ENCODE measurements at regions not wholly inside any gene's neighbourhood (a gene's known extent, or its start where the extent isn't known, plus 50 kb on each side); places are given as distances from the start of the nearest gene placed in this dataset.

GRCh38 chr2:56077359-56077915 lies 106.4 kb upstream of the CCDC85A start:
- Mint-ChIP-seq H3K36me3 (ENCODE audit: low read depth) (no peaks in the 10 kb centered on the region), H3K4me3 (no peak overlapping the region), H3K27me3 (ENCODE audit: low read depth) (no peaks in the 10 kb centered on the region), H3K4me1 (ENCODE audit: low read depth) (no peaks in the 10 kb centered on the region), H3K27ac (no peak overlapping the region), H3K9me3 (peaks cover 5% of the 10 kb centered on the region)
- intact Hi-C loops (cut with micrococcal nuclease): no loop called here
- peak; percentile 29 for DNase-seq
- CTCF ChIA-PET: no interaction called here

GRCh38 chr2:56082665-56083064 lies 101.1 kb upstream of the CCDC85A start:
- CTCF ChIA-PET: interaction anchor here (0.6 to 0.7 kb wide), 2 partner anchors 100 to 1542 kb away, joined by 3 read pairs; no protein-coding TSS in a partner anchor
- Mint-ChIP-seq H3K36me3 (ENCODE audit: low read depth) (no peaks in the 10 kb centered on the region), H3K9me3 (peaks cover 5% of the 10 kb centered on the region), H3K27ac (no peak overlapping the region), H3K27me3 (ENCODE audit: low read depth) (peaks cover 1% of the 10 kb centered on the region), H3K4me3 (no peak overlapping the region), H3K4me1 (ENCODE audit: low read depth) (no peaks in the 10 kb centered on the region)
- intact Hi-C loops (cut with micrococcal nuclease): no loop called here
- no peak for DNase-seq

DNA sequence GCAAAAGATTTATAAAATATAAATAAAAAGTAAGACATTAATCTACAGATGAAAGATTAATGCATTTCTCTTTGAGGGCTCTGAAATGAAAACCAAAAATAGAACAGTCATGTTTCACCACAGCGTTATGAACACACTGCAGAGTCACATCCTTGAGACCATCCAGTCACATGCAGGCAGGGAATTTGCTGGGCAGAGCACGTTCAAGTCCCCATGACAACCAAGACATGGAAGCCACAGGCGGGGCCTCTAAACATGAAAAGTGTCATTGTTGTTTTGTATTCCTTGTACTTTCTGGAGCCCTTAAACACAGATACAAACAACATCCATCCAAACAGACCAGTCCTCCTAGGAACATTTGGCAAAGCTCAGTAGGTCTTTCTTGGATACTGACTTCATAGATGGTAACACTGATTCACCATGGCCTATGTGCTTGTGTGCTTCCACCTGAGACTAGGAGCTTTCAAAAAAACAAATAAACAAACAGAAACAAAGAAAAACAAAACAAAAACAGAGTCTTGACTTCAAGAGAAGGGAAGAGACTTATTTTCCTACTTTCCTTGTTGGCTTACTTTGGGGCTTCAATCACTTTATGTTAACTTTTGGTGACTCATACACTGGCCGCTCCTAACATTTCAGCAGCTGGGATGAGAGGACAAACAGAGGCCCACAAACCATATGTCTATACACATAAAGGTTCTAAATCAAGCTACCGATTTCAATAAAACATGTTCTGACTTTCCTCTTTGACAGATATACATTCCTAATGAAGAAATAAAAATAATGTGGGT lies 99.5 kb upstream of the CCDC85A start:
- Mint-ChIP-seq H3K36me3 (ENCODE audit: low read depth) (no peaks in the 10 kb centered on the region), H3K4me1 (ENCODE audit: low read depth) (no peaks in the 10 kb centered on the region), H3K27me3 (ENCODE audit: low read depth) (peaks cover 1% of the 10 kb centered on the region), H3K27ac (no peak overlapping the region), H3K4me3 (no peak overlapping the region), H3K9me3 (peaks cover 5% of the 10 kb centered on the region)
- CTCF ChIA-PET: no interaction called here
- intact Hi-C loops (cut with micrococcal nuclease): no loop called here
- no peak for DNase-seq

GRCh38 chr2:56086336-56086735 lies 97.5 kb upstream of the CCDC85A start:
- Mint-ChIP-seq H3K4me1 (ENCODE audit: low read depth) (no peaks in the 10 kb centered on the region), H3K27me3 (ENCODE audit: low read depth) (peaks cover 1% of the 10 kb centered on the region), H3K9me3 (peaks cover 2% of the 10 kb centered on the region), H3K4me3 (no peak overlapping the region), H3K27ac (no peak overlapping the region), H3K36me3 (ENCODE audit: low read depth) (no peaks in the 10 kb centered on the region)
- no peak for DNase-seq
- intact Hi-C loops (cut with micrococcal nuclease): no loop called here
- CTCF ChIA-PET: no interaction called here

- intact Hi-C loops (cut with micrococcal nuclease): no loop called here
- no peaks in the 10 kb centered on the region for H3K9me3 Mint-ChIP-seq
- no peak overlapping the region for H3K27ac Mint-ChIP-seq
- H3K4me3 Mint-ChIP-seq: no peak overlapping the region
- CTCF ChIA-PET: no interaction called here
- no peaks in the 10 kb centered on the region for H3K4me1 Mint-ChIP-seq (ENCODE audit: low read depth)
- H3K27me3 Mint-ChIP-seq (ENCODE audit: low read depth): no peaks in the 10 kb centered on the region
- no peaks in the 10 kb centered on the region for H3K36me3 Mint-ChIP-seq (ENCODE audit: low read depth)
- DNase-seq: no peak
Measured at GRCh38 chr2:56088411-56088810, 95.4 kb upstream of the CCDC85A start.

DNA sequence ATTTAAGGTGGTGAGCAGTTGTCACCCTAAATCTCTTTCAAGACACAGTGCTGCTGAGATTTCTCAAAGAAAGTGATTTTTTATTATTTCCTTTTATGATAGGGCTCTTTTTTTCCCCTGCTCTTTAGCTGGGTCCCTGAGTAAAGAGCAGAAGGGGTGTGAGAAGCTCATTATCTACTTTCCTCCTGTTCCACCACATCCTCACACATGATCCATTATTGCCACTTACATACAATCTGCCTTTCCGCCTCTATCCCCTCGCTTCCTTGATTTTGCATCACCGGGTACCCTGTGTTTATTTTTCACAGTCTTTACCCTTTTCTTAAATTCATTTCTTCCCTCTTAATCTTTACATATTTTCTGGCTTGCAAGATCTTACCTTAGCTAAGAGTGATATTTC lies 93.9 kb upstream of the CCDC85A start:
- H3K9me3 Mint-ChIP-seq: no peaks in the 10 kb centered on the region
- H3K36me3 Mint-ChIP-seq (ENCODE audit: low read depth): no peaks in the 10 kb centered on the region
- no peak overlapping the region for H3K27ac Mint-ChIP-seq
- DNase-seq: no peak
- H3K4me3 Mint-ChIP-seq: no peak overlapping the region
- no peaks in the 10 kb centered on the region for H3K4me1 Mint-ChIP-seq (ENCODE audit: low read depth)
- CTCF ChIA-PET: no interaction called here
- intact Hi-C loops (cut with micrococcal nuclease): no loop called here
- H3K27me3 Mint-ChIP-seq (ENCODE audit: low read depth): no peaks in the 10 kb centered on the region

- CTCF ChIA-PET: interaction anchor here (0.7 kb wide), 2 partner anchors 25 to 382 kb away, joined by 3 to 4 read pairs; no protein-coding TSS in a partner anchor
- Mint-ChIP-seq H3K4me1 (ENCODE audit: low read depth) (no peaks in the 10 kb centered on the region), H3K36me3 (ENCODE audit: low read depth) (no peaks in the 10 kb centered on the region), H3K4me3 (no peak overlapping the region), H3K27ac (no peak overlapping the region), H3K9me3 (peaks cover 2% of the 10 kb centered on the region), H3K27me3 (ENCODE audit: low read depth) (no peaks in the 10 kb centered on the region)
- DNase-seq: no peak
- intact Hi-C loops (cut with micrococcal nuclease): no loop called here
Measured at GRCh38 chr2:56099963-56100362, 83.8 kb upstream of the CCDC85A start.

DNA sequence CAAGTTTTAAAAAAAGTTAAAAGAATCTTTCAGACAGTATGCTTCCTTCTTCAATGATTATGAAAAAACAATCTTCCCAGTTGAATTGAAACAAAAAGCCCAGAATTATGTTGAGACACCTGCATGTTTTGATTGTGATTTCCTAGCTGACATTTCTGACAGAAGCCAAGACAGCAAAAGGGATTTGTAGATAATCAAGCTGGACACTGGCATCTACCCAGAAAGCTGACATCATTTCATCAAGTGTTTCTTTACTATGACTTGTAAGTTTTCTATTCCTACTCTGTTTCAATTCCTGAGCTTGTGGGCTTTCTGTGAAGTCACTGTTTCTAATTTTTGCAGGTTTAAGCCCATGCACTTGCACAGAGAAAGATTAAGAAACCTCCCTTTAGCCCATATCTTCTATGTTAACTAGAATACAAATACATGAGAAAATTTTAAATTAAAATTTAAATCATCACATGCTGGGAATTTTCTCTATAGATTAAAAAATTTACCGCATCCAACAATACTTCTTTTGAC lies 82.9 kb upstream of the CCDC85A start:
- H3K36me3 Mint-ChIP-seq (ENCODE audit: low read depth): no peaks in the 10 kb centered on the region
- H3K4me3 Mint-ChIP-seq: no peak overlapping the region
- no peaks in the 10 kb centered on the region for H3K27me3 Mint-ChIP-seq (ENCODE audit: low read depth)
- peaks cover 2% of the 10 kb centered on the region for H3K9me3 Mint-ChIP-seq
- no peak for DNase-seq
- no peaks in the 10 kb centered on the region for H3K4me1 Mint-ChIP-seq (ENCODE audit: low read depth)
- H3K27ac Mint-ChIP-seq: no peak overlapping the region
- intact Hi-C loops (cut with micrococcal nuclease): no loop called here
- CTCF ChIA-PET: interaction anchor here (0.7 kb wide), 2 partner anchors 26 to 383 kb away, joined by 3 to 4 read pairs; no protein-coding TSS in a partner anchor

GRCh38 chr2:56102098-56102497 lies 81.7 kb upstream of the CCDC85A start:
- Mint-ChIP-seq H3K27ac (no peak overlapping the region), H3K4me1 (ENCODE audit: low read depth) (no peaks in the 10 kb centered on the region), H3K36me3 (ENCODE audit: low read depth) (no peaks in the 10 kb centered on the region), H3K4me3 (no peak overlapping the region), H3K27me3 (ENCODE audit: low read depth) (no peaks in the 10 kb centered on the region), H3K9me3 (peaks cover 2% of the 10 kb centered on the region)
- intact Hi-C loops (cut with micrococcal nuclease): no loop called here
- DNase-seq: no peak
- CTCF ChIA-PET: no interaction called here

- peaks cover 2% of the 10 kb centered on the region for H3K9me3 Mint-ChIP-seq
- no peak overlapping the region for H3K27ac Mint-ChIP-seq
- H3K4me3 Mint-ChIP-seq: no peak overlapping the region
- intact Hi-C loops (cut with micrococcal nuclease): no loop called here
- no peaks in the 10 kb centered on the region for H3K36me3 Mint-ChIP-seq (ENCODE audit: low read depth)
- CTCF ChIA-PET: no interaction called here
- no peak for DNase-seq
- H3K4me1 Mint-ChIP-seq (ENCODE audit: low read depth): no peaks in the 10 kb centered on the region
- no peaks in the 10 kb centered on the region for H3K27me3 Mint-ChIP-seq (ENCODE audit: low read depth)
Measured at GRCh38 chr2:56102866-56103265, 80.9 kb upstream of the CCDC85A start.

- Mint-ChIP-seq H3K9me3 (peaks cover 2% of the 10 kb centered on the region), H3K27ac (no peak overlapping the region), H3K27me3 (ENCODE audit: low read depth) (peaks cover 2% of the 10 kb centered on the region), H3K4me1 (ENCODE audit: low read depth) (no peaks in the 10 kb centered on the region), H3K4me3 (no peak overlapping the region), H3K36me3 (ENCODE audit: low read depth) (no peaks in the 10 kb centered on the region)
- CTCF ChIA-PET: no interaction called here
- intact Hi-C loops (cut with micrococcal nuclease): no loop called here
- no peak for DNase-seq
Measured at GRCh38 chr2:56104962-56105361, 78.8 kb upstream of the CCDC85A start.

GRCh38 chr2:56107502-56108220 lies 76.1 kb upstream of the CCDC85A start:
- Mint-ChIP-seq H3K9me3 (peaks cover 2% of the 10 kb centered on the region), H3K36me3 (ENCODE audit: low read depth) (no peaks in the 10 kb centered on the region), H3K4me1 (ENCODE audit: low read depth) (no peaks in the 10 kb centered on the region), H3K27ac (no peak overlapping the region), H3K4me3 (no peak overlapping the region), H3K27me3 (ENCODE audit: low read depth) (peaks cover 2% of the 10 kb centered on the region)
- no peak for DNase-seq
- CTCF ChIA-PET: no interaction called here
- intact Hi-C loops (cut with micrococcal nuclease): no loop called here
